Neural cell (in vitro differentiated cells): ENCODE measurements at regions not wholly inside any gene's neighbourhood (a gene's known extent, or its start where the extent isn't known, plus 50 kb on each side); places are given as distances from the start of the nearest gene placed in this dataset.

Source experiments
- H2AFZ ChIP-seq: fragments of 200-600, 300-800 bp; sonication (generic), shearing (Covaris generic); 2 replicates; pipeline ENCODE4 v1.6.0; 2014; ENCODE audit warnings: low read depth, mild to moderate bottlenecking, antibody characterized with exemption, low read length, moderate library complexity
- H3F3A ChIP-seq: fragments of 200-600 bp; shearing (Covaris generic); 2 replicates; pipeline ENCODE4 v1.6.1; 2016; ENCODE audit warnings: mild to moderate bottlenecking, moderate library complexity, mixed read lengths, antibody characterized with exemption, low read length; ENCODE audit not compliant: insufficient read depth, poor library complexity, severe bottlenecking
- H3K27ac ChIP-seq: fragments of 200-600, 300-800 bp; sonication (generic), shearing (Covaris generic); 2 replicates; pipeline ENCODE4 v1.5.1; 2014; ENCODE audit warnings: mild to moderate bottlenecking, low read length, moderate library complexity
- H3K27me3 ChIP-seq: fragments of 300-800, 200-600 bp; sonication (generic), shearing (Covaris generic); 2 replicates; pipeline ENCODE4 v1.6.0; 2014; ENCODE audit warnings: mild to moderate bottlenecking, low read depth, low read length, moderate library complexity; ENCODE audit not compliant: insufficient read depth
- H3K36me3 ChIP-seq: fragments of 300-800, 200-600 bp; sonication (generic), shearing (Covaris generic); 2 replicates; pipeline ENCODE4 v1.5.1; 2014; ENCODE audit warnings: mild to moderate bottlenecking, antibody characterized with exemption, low read length, moderate library complexity; ENCODE audit not compliant: insufficient read depth
- H3K4me2 ChIP-seq: fragments of 300-800, 200-600 bp; sonication (generic), shearing (Covaris generic); 2 replicates; pipeline ENCODE4 v1.6.0; 2014; ENCODE audit warnings: mild to moderate bottlenecking, low read length
- H3K4me3 ChIP-seq: fragments of 300-800, 200-600 bp; sonication (generic), shearing (Covaris generic); 2 replicates; pipeline ENCODE4 v1.5.1; 2014; ENCODE audit warnings: mild to moderate bottlenecking, low read length, moderate library complexity
- H3K79me2 ChIP-seq: fragments of 200-600 bp; shearing (Covaris generic); replicated peaks from 2 replicates; pipeline ENCODE4 v1.6.0; 2014; ENCODE audit warnings: mild to moderate bottlenecking, low read length, moderate library complexity; ENCODE audit not compliant: insufficient read depth
- H3K9ac ChIP-seq: fragments of 300-800, 200-600 bp; sonication (generic), shearing (Covaris generic); 2 replicates; pipeline ENCODE4 v1.6.1; 2016; ENCODE audit warnings: mild to moderate bottlenecking, low read length, mixed read lengths
- H3K9me2 ChIP-seq: fragments of 200-600 bp; shearing (Covaris generic); 2 replicates; pipeline ENCODE4 v1.6.1; 2016; ENCODE audit warnings: mild to moderate bottlenecking, low read length, mixed read lengths; ENCODE audit not compliant: insufficient read depth
- H3K9me3 ChIP-seq: fragments of 200-600, 300-800 bp; sonication (generic), shearing (Covaris generic); 2 replicates; pipeline ENCODE4 v1.6.1; 2016; ENCODE audit warnings: mild to moderate bottlenecking, mixed run types, low read length, moderate library complexity, mixed read lengths
- H4K20me1 ChIP-seq: fragments of 200-600 bp; shearing (Covaris generic); 2 replicates; pipeline ENCODE4 v1.6.1; 2016; ENCODE audit warnings: mild to moderate bottlenecking, mixed run types; ENCODE audit not compliant: insufficient read depth
- CTCF ChIP-seq: fragments of 450-650 bp; IDR thresholded peaks from 2 replicates; pipeline ENCODE4 v1.5.1; 2014; ENCODE audit warnings: antibody characterized with exemption, mild to moderate bottlenecking, moderate library complexity; ENCODE audit not compliant: poor library complexity, severe bottlenecking
- EP300 ChIP-seq: fragments of 450-650 bp; conservative IDR thresholded peaks from 2 replicates; pipeline ENCODE4 v1.6.1; 2014; ENCODE audit warnings: antibody characterized with exemption, mild to moderate bottlenecking, moderate library complexity; ENCODE audit not compliant: poor library complexity, severe bottlenecking
- EZH2 ChIP-seq: fragments of 200-600, 300-800 bp; shearing (Covaris generic), sonication (generic); IDR thresholded peaks from 2 replicates; pipeline ENCODE4 v1.6.1; 2014; ENCODE audit warnings: antibody characterized with exemption, low read length, borderline replicate concordance, mild to moderate bottlenecking; ENCODE audit not compliant: insufficient read depth, poor library complexity, severe bottlenecking
- MXI1 ChIP-seq: fragments of 450-650 bp; conservative IDR thresholded peaks from 2 replicates; pipeline ENCODE4 v1.6.1; 2014; ENCODE audit warnings: antibody characterized with exemption, mild to moderate bottlenecking; ENCODE audit not compliant: poor library complexity, severe bottlenecking
- POLR2AphosphoS5 ChIP-seq: IDR thresholded peaks from 2 replicates; pipeline ENCODE4 v1.6.1; 2012
- RAD21 ChIP-seq: fragments of 450-650 bp; conservative IDR thresholded peaks from 2 replicates; pipeline ENCODE4 v1.6.1; 2014; ENCODE audit warnings: antibody characterized with exemption, mild to moderate bottlenecking, moderate library complexity
- REST ChIP-seq: IDR thresholded peaks from 2 replicates; pipeline ENCODE4 v1.6.1; 2012; ENCODE audit warnings: borderline replicate concordance
- SMC3 ChIP-seq: fragments of 450-650 bp; conservative IDR thresholded peaks from 2 replicates; pipeline ENCODE4 v1.6.1; 2014; ENCODE audit warnings: antibody characterized with exemption, mild to moderate bottlenecking, moderate library complexity; ENCODE audit not compliant: poor library complexity
- TAF1 ChIP-seq: IDR thresholded peaks from 2 replicates; pipeline ENCODE4 v1.6.1; 2012; ENCODE audit warnings: low read depth

GRCh38 chr12:92434607-92435025 lies 268.2 kb upstream of the PLEKHG7 start:
- no peak overlapping the region for H3K27ac ChIP-seq
- no peak overlapping the region for H3K9ac ChIP-seq
- H3F3A ChIP-seq = no peaks in the 10 kb centered on the region
- H3K9me2 ChIP-seq = no peaks in the 10 kb centered on the region
- H2AFZ ChIP-seq = no peak overlapping the region
- no peaks in the 10 kb centered on the region for H3K9me3 ChIP-seq
- no peaks in the 10 kb centered on the region for H3K27me3 ChIP-seq
- H4K20me1 ChIP-seq = no peaks in the 10 kb centered on the region
- H3K4me3 ChIP-seq = no peak overlapping the region
- H3K79me2 ChIP-seq = no peaks in the 10 kb centered on the region
- TF ChIP-seq RAD21 (no peak), POLR2AphosphoS5 (no peak), EZH2 (no peak), CTCF (no peak), MXI1 (no peak), REST (no peak), SMC3 (no peak), TAF1 (no peak), EP300 (no peak)
- H3K4me2 ChIP-seq = no peak overlapping the region
- H3K36me3 ChIP-seq = no peaks in the 10 kb centered on the region

GRCh38 chr12:92432724-92433441 lies 269.9 kb upstream of the PLEKHG7 start:
- H3K9me3 ChIP-seq = no peaks in the 10 kb centered on the region
- TF ChIP-seq EZH2 = no peak
- TF ChIP-seq POLR2AphosphoS5 = no peak
- no peak for TF ChIP-seq EP300
- no peak for TF ChIP-seq RAD21
- TF ChIP-seq MXI1 = no peak
- TF ChIP-seq TAF1 = no peak
- no peak for TF ChIP-seq SMC3
- no peak for TF ChIP-seq REST
- TF ChIP-seq CTCF = no peak

More at GRCh38 chr12:92432724-92433441, 269.9 kb upstream of the PLEKHG7 start:
- Histone ChIP-seq H3K27me3 (no peaks in the 10 kb centered on the region), H4K20me1 (no peaks in the 10 kb centered on the region), H3K36me3 (no peaks in the 10 kb centered on the region), H3K9ac (no peak overlapping the region), H3K4me2 (no peak overlapping the region), H3K79me2 (no peaks in the 10 kb centered on the region), H3F3A (no peaks in the 10 kb centered on the region), H3K9me2 (no peaks in the 10 kb centered on the region), H2AFZ (no peak overlapping the region), H3K27ac (no peak overlapping the region), H3K4me3 (no peak overlapping the region)
